ENCODE measurements at regions not wholly inside any gene's neighbourhood (a gene's known extent, or its start where the extent isn't known, plus 50 kb on each side); places are given as distances from the start of the nearest gene placed in this dataset.

DNA sequence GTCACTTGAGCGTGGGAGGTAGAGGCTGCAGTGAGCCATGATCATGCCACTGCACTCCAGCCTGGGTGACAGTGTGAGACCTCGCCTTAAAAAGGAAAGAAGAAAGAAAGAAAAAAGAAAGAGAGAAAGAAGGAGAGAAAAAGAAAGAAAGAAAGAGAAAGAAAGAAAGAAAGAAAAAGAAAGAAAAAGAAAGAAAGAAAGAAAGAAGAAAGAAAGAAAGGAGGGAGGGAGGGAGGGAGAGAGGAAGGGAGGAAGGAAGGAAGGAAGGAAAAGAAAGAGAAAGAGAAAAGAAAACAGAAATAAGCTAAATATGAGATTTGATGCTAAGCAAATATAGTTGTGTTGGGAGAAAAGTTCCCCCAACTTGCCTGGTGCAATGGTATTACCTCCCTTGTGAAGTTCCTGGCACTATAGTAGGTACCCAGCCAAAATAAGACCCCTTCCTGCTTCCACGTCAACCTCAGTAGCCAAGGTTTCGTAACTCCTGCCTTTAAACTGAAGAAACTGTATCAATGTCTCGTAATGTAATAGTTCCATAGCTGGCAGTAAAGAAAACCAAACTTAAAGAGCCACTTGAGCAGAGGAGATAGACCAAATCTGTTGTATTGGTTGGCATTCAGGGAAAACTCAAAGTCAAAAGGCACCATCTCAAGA is 88.1 kb upstream of the HNRNPU start:
- TF ChIP-seq, protein P1, sequence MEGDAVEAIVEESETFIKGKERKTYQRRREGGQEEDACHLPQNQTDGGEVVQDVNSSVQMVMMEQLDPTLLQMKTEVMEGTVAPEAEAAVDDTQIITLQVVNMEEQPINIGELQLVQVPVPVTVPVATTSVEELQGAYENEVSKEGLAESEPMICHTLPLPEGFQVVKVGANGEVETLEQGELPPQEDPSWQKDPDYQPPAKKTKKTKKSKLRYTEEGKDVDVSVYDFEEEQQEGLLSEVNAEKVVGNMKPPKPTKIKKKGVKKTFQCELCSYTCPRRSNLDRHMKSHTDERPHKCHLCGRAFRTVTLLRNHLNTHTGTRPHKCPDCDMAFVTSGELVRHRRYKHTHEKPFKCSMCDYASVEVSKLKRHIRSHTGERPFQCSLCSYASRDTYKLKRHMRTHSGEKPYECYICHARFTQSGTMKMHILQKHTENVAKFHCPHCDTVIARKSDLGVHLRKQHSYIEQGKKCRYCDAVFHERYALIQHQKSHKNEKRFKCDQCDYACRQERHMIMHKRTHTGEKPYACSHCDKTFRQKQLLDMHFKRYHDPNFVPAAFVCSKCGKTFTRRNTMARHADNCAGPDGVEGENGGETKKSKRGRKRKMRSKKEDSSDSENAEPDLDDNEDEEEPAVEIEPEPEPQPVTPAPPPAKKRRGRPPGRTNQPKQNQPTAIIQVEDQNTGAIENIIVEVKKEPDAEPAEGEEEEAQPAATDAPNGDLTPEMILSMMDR (IDR thresholded peaks at IDR 0.05; ENCODE audit: low read depth, low read length): no peak
- TF ChIP-seq EZH2phosphoT487 (IDR thresholded peaks at IDR 0.05; ENCODE audit: low read depth): no peak
